GM12872 (cell line): ENCODE measurements at regions not wholly inside any gene's neighbourhood (a gene's known extent, or its start where the extent isn't known, plus 50 kb on each side); places are given as distances from the start of the nearest gene placed in this dataset.

Experiments used
- TF ChIP-seq, protein P1 (sequence below): IDR thresholded peaks from 3 replicates; pipeline ENCODE4 v1.5.1; 2011; ENCODE audit warnings: low read depth, mild to moderate bottlenecking, low read length, moderate library complexity; ENCODE audit not compliant: insufficient read depth

DNA sequence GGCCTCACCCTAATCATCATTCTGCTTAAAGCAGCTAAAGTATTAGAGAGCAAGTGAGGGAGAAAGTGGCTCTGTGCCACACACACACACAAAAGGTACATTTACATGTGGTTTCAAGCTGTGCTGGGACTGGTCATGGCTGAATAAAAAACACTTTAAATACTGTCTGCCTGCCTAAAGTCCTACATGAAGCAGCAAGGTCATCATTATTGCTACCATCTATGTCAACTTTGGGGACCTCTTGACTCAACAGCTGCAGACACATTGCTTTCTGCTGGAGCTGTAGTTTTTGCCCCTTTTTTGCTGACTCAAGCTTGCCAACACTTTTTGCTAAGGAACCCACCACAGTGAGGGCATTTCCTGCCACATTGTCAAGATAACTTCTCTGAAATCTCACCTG, 1237.9 kb downstream of the ROBO2 start:
- TF ChIP-seq, protein P1, sequence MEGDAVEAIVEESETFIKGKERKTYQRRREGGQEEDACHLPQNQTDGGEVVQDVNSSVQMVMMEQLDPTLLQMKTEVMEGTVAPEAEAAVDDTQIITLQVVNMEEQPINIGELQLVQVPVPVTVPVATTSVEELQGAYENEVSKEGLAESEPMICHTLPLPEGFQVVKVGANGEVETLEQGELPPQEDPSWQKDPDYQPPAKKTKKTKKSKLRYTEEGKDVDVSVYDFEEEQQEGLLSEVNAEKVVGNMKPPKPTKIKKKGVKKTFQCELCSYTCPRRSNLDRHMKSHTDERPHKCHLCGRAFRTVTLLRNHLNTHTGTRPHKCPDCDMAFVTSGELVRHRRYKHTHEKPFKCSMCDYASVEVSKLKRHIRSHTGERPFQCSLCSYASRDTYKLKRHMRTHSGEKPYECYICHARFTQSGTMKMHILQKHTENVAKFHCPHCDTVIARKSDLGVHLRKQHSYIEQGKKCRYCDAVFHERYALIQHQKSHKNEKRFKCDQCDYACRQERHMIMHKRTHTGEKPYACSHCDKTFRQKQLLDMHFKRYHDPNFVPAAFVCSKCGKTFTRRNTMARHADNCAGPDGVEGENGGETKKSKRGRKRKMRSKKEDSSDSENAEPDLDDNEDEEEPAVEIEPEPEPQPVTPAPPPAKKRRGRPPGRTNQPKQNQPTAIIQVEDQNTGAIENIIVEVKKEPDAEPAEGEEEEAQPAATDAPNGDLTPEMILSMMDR = no peak

DNA sequence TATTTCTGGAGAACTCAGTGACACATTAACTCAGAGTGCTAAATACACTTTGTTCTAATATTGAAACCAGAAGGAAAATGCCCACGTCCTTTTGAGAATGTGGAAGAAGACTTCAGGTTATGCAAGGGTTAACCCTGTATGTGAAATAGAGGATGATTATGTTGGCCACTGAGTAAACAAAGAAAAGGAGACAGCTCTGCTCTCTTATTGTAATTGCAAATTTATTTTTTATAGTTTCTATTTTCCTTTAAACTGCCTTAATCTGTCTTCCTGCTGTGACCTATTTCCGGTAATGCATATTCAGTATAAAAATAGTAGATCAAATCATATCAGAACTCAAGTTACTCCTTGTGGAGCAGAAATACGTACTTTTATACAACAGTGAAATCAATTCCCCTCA, 1239.2 kb downstream of the ROBO2 start:
- TF ChIP-seq, protein P1 = no peak

DNA sequence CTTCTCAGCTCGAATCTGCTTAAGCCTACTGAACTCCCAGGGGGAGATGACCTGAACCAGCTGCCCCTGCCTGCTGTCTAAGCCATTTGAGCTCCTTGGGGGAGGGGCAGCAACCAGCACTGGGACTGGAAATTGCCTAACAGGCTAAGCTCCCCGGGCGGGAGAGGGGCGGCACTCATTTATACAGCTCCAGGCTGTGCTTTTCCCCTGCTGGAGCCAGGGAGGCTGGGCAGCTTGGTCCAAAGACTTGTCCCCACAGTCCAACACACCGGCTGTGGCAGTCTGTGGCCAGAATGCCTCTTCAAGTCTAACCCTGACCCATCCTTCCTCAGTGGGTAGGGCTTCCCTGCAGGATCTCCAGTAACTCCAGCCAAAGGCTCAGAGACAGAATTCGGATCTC, 1241.5 kb downstream of the ROBO2 start:
- TF ChIP-seq, protein P1 = no peak

DNA sequence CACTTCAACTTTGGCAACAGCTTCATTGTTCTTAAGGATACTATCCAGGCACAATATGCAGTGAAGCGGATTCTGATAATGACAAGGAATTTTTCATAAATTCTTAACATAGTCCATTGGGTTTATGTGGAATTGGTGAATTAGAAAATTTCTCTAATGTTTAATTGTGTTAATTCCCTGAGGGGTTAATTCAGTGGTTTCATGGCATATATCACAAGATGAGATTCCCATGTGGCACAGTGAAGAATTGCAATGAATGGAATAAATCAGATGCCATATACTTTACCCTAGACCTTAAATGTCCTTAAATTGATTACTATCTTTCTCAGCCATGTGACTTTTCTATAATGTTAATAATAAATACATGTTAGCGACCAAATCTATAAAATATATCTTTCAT, 1244.1 kb downstream of the ROBO2 start:
- TF ChIP-seq, protein P1 = no peak

DNA sequence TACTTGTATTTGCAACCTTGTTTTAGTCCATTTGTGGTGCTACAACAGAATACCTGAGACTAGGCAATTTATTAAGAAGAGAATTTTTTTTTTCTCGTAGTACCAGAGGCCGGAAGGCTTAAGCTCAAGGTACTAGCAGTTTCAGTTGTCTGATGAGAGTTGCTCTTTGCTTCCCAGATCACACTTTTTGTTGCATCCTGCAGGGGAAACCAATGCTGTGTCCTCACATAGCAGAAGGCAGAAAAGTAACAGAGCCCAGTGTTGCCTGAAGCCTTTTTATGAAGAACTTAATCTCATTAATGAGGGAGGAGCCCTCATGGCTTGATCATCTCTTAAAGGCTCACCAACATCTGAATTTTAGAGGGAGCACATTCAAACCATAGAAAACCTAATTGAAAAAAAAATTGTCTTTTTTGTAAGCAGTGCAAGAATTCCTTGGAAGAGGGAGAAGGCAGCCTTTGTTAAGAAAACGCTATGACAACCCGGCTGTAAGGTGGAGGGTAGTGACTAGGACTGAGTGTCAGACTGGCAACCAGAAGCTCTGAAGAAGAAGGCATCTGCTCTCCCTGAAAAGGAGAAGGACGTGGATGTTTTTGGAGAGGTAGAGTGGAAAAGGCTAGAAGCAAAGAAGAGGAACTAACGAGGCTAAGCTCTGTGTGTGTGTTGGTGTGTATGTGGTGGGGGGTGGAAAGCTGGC, 1245.3 kb downstream of the ROBO2 start:
- TF ChIP-seq, protein P1 = no peak

DNA sequence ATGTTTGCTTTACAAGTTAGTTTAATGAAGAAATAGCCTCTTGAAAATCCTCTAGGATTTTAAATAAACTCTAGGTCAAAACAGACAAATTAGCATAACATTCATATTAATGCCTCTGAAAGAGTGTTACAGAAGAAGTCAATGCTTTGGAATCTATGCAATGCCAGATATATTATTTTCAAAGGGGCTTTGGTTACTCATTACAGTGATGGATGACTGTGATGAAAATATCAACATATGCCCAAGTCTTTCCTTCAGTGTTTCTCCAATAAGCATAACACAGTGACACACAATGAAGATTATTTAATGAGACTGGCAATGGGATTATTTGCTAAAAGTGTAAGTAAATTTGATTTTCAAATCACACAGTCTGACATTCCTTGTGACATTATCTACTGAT, 1247.2 kb downstream of the ROBO2 start:
- TF ChIP-seq, protein P1 = no peak

DNA sequence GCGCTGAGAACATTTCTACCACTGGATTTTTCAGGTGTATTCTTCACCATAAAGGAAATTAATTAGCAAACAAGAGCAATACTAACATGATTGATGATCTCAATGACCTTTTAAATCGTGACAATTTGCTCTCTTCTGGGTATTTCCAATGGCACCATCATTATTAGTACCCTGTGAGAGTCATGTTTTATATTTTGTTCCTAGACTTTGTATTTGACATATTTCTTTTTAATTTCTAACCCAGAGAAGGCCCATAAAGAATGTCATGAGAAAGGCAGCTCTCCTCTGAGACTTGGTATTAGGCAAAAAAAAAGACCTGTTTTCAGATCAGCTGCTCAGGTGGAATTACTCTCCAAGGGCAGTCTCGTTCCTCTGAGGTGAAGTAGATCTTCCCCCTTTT, 1253.4 kb downstream of the ROBO2 start:
- TF ChIP-seq, protein P1 = no peak
